Pulmonary artery endothelial cell (primary cell): ENCODE measurements at regions not wholly inside any gene's neighbourhood (a gene's known extent, or its start where the extent isn't known, plus 50 kb on each side); places are given as distances from the start of the nearest gene placed in this dataset.

Experiments used
- DNase-seq: peaks from one replicate; pipeline ENCODE4 v3.0.0-alpha.2; 2011; ENCODE audit warnings: low read depth, low spot score

DNA sequence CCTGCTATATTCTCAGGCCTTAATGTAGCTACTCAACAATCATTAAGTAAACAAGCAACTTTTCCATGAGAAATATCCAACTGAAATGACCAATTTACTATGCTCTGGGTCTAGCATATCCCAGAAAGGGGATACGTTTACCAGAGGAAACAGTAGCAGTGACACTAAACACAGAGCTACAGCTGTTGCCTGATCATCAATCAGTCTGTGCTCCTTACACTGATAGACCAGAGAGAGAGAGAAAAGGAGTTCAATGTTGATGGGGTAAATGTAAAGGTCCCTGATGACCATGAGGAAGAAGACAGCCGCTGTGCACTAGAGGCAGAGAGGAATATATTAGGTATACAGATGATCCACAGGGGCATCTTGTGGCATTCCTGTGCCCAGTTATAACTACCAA is 397.2 kb upstream of the USP15 start:
- DNase-seq: no peak

DNA sequence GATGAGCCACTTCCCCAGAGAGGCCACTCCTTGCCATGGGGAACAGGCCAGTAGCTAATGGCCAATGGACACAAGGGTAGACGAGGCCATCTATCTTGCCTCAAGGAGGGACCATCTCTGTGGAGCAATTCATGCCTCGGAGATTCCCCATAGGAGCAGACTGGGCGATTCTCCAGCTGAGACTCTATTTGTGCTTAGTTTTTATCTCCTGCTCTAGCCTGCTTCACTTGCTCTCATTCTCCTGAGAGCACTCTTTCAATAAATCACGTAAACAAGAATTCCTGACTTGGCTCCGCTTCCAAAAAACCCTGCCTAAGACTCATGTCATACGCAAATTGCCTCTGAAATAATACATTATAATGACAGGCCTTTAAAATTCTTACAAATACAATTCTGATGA is 396.4 kb upstream of the USP15 start:
- DNase-seq: no peak

- DNase-seq: no peak
Observed at GRCh38 chr12:61869796-61870195, 390.4 kb upstream of the USP15 start.

- DNase-seq: no peak
Observed at GRCh38 chr12:61870658-61871484, 389.3 kb upstream of the USP15 start.

DNA sequence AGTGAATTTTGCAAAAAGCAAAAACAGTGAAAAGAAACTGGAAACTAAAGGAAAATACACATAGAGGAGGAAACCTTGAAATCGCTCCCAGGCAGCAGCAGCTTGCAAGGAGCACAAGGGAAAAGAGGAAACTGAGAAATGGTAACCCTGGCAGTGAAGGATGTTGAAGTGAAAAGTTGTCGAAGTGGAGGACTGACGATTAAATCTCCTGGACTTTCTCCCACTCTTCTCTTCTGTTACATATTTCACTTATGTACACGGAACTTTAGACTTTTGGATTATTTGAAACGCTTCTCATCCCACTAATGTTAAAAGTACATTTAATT is 388.8 kb upstream of the USP15 start:
- no peak for DNase-seq

DNA sequence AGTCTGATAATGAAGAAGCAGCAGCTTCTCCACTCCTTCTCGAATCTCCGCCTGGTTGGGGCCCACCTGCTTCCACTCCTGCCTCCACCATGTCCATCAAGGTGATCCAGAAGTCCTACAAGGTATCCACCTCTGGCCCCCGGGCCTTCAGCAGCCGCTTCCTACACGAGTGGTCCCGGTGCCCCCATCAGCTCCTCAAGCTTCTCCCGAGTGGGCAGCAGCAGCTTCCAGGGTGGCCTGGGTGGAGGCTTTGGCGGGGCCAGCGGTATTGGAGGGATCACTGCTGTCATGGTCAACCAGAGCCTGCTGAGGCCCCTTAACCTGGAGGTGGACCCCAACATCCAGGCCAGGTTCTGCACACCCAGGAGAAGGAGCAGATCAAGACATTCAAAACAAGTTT is 381.0 kb upstream of the USP15 start:
- no peak for DNase-seq

- no peak for DNase-seq
Observed at GRCh38 chr12:61880186-61880585, 380.0 kb upstream of the USP15 start.

DNA sequence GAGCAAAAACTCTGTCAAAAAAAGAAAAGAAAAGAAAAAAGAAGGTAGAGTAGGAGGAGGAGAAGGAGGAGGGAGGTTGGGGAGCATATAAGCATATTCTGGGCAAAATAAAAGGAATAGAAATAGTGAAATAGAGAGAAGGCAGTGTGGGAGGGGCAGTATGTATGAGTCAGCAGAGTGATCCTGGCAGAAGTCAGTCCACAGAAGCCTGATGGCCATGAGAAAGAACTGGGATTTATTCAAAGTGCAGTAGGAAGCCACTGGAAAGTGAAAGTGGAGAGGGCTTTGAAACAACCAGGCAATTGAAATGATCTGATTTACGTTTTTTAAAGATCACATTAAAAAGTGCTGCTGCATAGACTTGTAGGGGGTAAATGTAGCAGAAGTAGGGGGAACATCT is 368.6 kb upstream of the USP15 start:
- no peak for DNase-seq

- DNase-seq: no peak
Observed at GRCh38 chr12:61894168-61894567, 366.0 kb upstream of the USP15 start.

GRCh38 chr12:61896436-61896835 is 363.8 kb upstream of the USP15 start:
- no peak for DNase-seq

DNA sequence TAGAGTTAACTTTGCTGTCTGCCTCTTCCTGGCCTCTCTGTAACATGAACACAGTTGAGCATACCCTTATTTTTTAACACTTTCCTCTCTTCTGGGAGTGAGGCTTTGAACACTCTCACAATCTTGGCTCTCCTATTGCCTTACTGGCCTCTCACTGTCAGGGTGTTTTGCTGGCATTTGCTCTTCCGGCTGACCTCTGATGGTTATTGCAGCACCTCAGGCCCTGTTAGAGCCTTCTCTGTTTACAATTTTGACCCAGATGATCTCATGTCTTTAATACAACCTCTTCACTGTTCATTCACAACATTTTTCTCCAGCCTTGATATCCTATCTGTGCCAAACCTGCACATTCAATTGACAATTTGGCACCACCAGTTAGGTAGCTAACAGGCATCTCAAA is 357.8 kb upstream of the USP15 start:
- DNase-seq: no peak

DNA sequence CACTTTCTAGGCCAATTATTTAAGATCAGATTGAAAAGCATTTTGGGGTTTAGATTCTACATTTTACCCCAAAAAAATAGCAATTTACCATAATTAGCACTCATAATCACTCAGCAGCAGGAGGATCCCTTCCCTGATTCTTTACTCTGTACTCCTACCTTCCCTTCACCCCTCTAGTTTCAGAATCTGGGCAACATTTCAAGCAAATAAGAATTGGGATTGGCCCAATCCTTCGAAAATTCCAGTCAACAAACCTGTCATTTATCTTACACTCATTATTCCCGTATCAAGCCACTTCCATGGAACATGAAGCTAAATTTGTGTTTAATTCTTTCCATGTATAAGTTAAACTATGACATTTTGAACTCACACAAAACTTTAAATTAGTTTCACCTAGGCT is 349.1 kb upstream of the USP15 start:
- no peak for DNase-seq

GRCh38 chr12:61915420-61915819 is 344.8 kb upstream of the USP15 start:
- no peak for DNase-seq

- no peak for DNase-seq
Observed at GRCh38 chr12:61916831-61917230, 343.4 kb upstream of the USP15 start.

DNA sequence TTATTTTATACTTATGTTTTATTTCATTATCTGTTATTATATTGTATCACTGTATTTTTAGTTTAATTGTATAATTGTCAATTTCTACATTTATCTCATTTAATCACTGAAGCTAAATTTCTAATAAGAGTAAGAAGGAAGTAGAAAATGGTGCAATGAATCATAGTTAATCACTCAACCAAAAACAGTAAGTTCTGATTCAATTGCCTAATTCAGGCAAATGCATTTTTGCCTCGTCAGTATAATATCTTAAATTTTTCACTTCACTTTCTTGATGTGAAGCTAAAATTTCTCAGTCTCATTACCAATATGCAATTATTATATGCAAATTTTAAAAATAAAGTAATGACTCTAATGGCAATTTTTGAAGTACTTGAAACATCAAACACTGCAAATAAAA is 340.5 kb upstream of the USP15 start:
- no peak for DNase-seq

DNA sequence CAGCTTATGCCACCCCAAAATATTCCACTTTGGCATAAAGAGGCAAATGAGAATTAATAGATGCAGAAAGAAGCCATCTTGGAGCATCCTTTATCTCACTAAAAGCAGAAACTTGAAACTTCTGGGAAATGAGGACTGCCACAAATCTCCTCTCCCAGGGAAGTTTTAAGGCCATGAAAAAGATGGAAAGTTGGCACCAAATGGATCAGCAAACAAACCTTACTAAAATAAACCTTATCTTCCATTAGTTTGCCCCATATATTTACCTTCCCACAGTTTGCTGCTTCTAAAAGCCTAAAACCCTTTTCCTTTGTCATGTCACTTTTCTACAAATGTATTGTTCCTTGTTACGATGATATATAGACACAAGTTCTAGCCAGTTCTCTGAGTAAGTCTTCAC is 340.0 kb upstream of the USP15 start:
- DNase-seq: no peak

DNA sequence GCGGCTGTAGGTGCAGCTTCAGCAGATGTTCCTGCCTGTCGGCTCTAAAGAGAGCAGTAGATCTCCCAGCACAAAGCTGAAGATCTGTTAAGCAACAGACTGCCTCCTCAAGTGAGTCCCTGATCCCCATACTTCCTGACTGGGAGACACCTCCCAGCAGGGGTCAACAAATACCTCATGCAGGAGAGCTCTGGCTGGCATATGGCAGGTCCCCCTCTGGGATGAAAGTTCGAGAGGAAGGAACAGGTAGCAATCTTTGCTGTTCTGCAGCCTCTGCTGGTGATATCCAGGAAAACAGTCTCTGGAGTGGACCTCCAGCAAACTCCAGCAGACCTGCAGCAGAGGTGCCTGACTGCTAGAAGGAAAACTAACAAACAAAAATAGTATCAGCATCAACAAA is 337.1 kb upstream of the USP15 start:
- no peak for DNase-seq

GRCh38 chr12:61934564-61934963 is 325.6 kb upstream of the USP15 start:
- DNase-seq: no peak

- no peak for DNase-seq
Observed at GRCh38 chr12:61939977-61940376, 320.2 kb upstream of the USP15 start.

- DNase-seq: no peak
Observed at GRCh38 chr12:61956545-61956944, 303.7 kb upstream of the USP15 start.

GRCh38 chr12:61974461-61974860 is 285.7 kb upstream of the USP15 start:
- no peak for DNase-seq

DNA sequence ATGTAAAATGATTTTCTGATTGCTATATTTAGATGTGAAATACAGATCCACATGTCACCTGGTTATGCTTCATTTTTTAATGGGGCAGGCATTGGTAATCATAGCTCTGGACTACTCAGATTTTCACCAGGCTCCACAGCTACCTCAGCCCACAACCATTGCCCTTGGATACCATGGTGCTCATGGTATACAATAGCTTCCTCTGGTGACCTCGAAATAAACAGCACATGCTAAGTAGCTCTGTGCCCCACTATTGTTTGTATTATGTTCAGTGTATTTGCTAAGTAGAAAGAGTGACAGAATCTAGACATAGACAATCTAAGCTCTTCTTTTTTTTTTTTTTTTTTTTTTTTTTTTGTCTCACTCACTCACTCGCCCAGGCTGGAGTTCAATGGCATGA is 274.4 kb upstream of the USP15 start:
- DNase-seq: no peak

DNA sequence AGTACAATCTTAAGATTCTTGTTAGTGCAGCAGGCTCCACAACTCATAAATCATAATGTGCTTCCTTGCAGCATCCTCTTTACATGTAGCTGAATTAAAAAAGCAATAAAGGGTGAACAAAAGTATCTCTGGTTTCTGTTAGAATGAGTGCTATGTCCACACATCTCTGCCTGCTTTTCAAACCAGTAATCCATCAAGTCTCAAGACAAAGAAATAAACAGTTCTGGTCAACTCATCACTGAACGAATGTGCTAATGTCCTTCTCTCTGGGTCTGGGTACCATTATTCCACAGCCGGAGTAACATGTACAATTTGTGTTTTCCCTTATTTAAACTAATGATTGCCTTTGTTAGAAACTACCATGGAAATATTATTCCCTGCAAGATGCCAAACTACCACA is 273.0 kb upstream of the USP15 start:
- no peak for DNase-seq

DNA sequence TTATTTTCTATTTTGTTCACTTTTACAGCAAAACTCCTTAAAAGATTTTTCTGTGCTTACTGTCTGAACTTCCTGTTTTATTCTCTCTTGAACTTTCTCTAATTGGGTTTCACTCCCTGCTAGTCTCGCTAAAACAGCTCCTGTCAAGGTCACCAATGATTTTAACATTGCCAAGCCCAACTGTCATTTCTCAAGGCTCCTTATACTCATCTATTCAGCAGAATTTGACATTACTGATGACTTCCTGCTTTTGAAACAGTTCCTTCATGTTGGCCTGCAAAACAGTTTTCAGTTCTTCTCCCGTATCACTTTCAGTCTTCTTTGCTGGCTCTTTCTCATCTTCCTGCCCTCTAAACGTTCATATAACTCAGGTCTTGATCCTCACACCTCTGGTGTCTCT is 268.5 kb upstream of the USP15 start:
- no peak for DNase-seq
